ENCODE measurements at regions not wholly inside any gene's neighbourhood (a gene's known extent, or its start where the extent isn't known, plus 50 kb on each side); places are given as distances from the start of the nearest gene placed in this dataset.
A peak's percentile ranks its signal among the peaks of the same experiment; 100 is the strongest.
"Not testable (repeated sequence)": the region's sequence is repeated elsewhere in the genome, so short reads cannot be mapped to it uniquely, and the experiment has no call there.

- no peak for DNase-seq (ENCODE audit: low spot score)
Observed at GRCh38 chr7:39825401-39825980, 124.6 kb upstream of the CDK13 start.

GRCh38 chr7:39826166-39826565 lies 123.9 kb upstream of the CDK13 start:
- DNase-seq (ENCODE audit: low spot score): no peak

GRCh38 chr7:39827571-39827970 lies 122.5 kb upstream of the CDK13 start:
- DNase-seq (ENCODE audit: low spot score): no peak

- DNase-seq (ENCODE audit: low spot score): no peak
Observed at GRCh38 chr7:39829028-39829427, 121.0 kb upstream of the CDK13 start.

GRCh38 chr7:39832519-39833085 lies 117.5 kb upstream of the CDK13 start:
- no peak for DNase-seq (ENCODE audit: low spot score)

- DNase-seq (ENCODE audit: low spot score): not testable (repeated sequence)
Observed at GRCh38 chr7:39833180-39833799, 116.8 kb upstream of the CDK13 start.

GRCh38 chr7:39833865-39834634 lies 116.0 kb upstream of the CDK13 start:
- not testable (repeated sequence) for DNase-seq (ENCODE audit: low spot score)

- DNase-seq (ENCODE audit: low spot score): peak; percentile 20
Observed at GRCh38 chr7:39838326-39838725, 111.7 kb upstream of the CDK13 start.

GRCh38 chr7:39845006-39845405 lies 105.0 kb upstream of the CDK13 start:
- DNase-seq (ENCODE audit: low spot score): no peak

- DNase-seq (ENCODE audit: low spot score): no peak
Observed at GRCh38 chr7:39847227-39847626, 102.8 kb upstream of the CDK13 start.

GRCh38 chr7:39851466-39852045 lies 98.5 kb upstream of the CDK13 start:
- peak; percentile 20 for DNase-seq (ENCODE audit: low spot score)

GRCh38 chr7:39854616-39855324 lies 95.3 kb upstream of the CDK13 start:
- not testable (repeated sequence) for DNase-seq (ENCODE audit: low spot score)

- DNase-seq (ENCODE audit: low spot score): no peak
Observed at GRCh38 chr7:39855325-39855674, 94.8 kb upstream of the CDK13 start.

GRCh38 chr7:39863675-39864322 lies 86.3 kb upstream of the CDK13 start:
- DNase-seq (ENCODE audit: low spot score): peak; percentile 45

GRCh38 chr7:39869888-39870522 lies 80.1 kb upstream of the CDK13 start:
- not testable (repeated sequence) for DNase-seq (ENCODE audit: low spot score)

GRCh38 chr7:39871610-39872009 lies 78.4 kb upstream of the CDK13 start:
- DNase-seq (ENCODE audit: low spot score): not testable (repeated sequence)

- no peak for DNase-seq (ENCODE audit: low spot score)
Observed at GRCh38 chr7:39880556-39880955, 69.5 kb upstream of the CDK13 start.

- DNase-seq (ENCODE audit: low spot score): no peak
Observed at GRCh38 chr7:39882148-39882784, 67.8 kb upstream of the CDK13 start.

- no peak for DNase-seq (ENCODE audit: low spot score)
Observed at GRCh38 chr7:39883812-39884390, 66.2 kb upstream of the CDK13 start.

Data from NAMALWA (cell line).